ENCODE measurements at regions not wholly inside any gene's neighbourhood (a gene's known extent, or its start where the extent isn't known, plus 50 kb on each side); places are given as distances from the start of the nearest gene placed in this dataset.
A peak's percentile ranks its signal among the peaks of the same experiment; 100 is the strongest.

GRCh38 chr5:168055141-168055683 lies 236.2 kb upstream of the WWC1 start:
- Histone ChIP-seq H3K4me3 (ENCODE audit: low read length in 2 of 2) (no peak overlapping the region), H3K27me3 (ENCODE audit: control insufficient read depth in 2 of 2, insufficient read depth in 2 of 2, low read length in 2 of 2) (no peaks in the 10 kb centered on the region), H3K9ac (ENCODE audit: low read depth in 1 of 2, low read length in 2 of 2) (no peak overlapping the region), H3K4me1 (ENCODE audit: control insufficient read depth in 2 of 2, insufficient read depth in 2 of 2, low read length in 2 of 2) (no peaks in the 10 kb centered on the region), H3K27ac (ENCODE audit: low read depth in 2 of 2, low read length in 2 of 2) (no peak overlapping the region), H3K9me3 (ENCODE audit: control insufficient read depth in 2 of 2, low read length in 2 of 2) (no peaks in the 10 kb centered on the region), H3K36me3 (ENCODE audit: control insufficient read depth in 2 of 2, insufficient read depth in 2 of 2, low read length in 2 of 2) (no peaks in the 10 kb centered on the region)

GRCh38 chr5:168055961-168056360 lies 235.5 kb upstream of the WWC1 start:
- no peaks in the 10 kb centered on the region for H3K4me1 ChIP-seq (ENCODE audit: control insufficient read depth in 2 of 2, insufficient read depth in 2 of 2, low read length in 2 of 2)
- H3K27me3 ChIP-seq (ENCODE audit: control insufficient read depth in 2 of 2, insufficient read depth in 2 of 2, low read length in 2 of 2), result no peaks in the 10 kb centered on the region
- H3K9me3 ChIP-seq (ENCODE audit: control insufficient read depth in 2 of 2, low read length in 2 of 2), result no peaks in the 10 kb centered on the region
- H3K27ac ChIP-seq (ENCODE audit: low read depth in 2 of 2, low read length in 2 of 2), result no peak overlapping the region
- H3K4me3 ChIP-seq (ENCODE audit: low read length in 2 of 2), result no peak overlapping the region
- H3K36me3 ChIP-seq (ENCODE audit: control insufficient read depth in 2 of 2, insufficient read depth in 2 of 2, low read length in 2 of 2), result no peaks in the 10 kb centered on the region
- H3K9ac ChIP-seq (ENCODE audit: low read depth in 1 of 2, low read length in 2 of 2), result no peak overlapping the region

GRCh38 chr5:168056499-168057182 lies 234.8 kb upstream of the WWC1 start:
- no peaks in the 10 kb centered on the region for H3K36me3 ChIP-seq (ENCODE audit: control insufficient read depth in 2 of 2, insufficient read depth in 2 of 2, low read length in 2 of 2)
- H3K4me3 ChIP-seq (ENCODE audit: low read length in 2 of 2), result no peak overlapping the region
- no peak overlapping the region for H3K27ac ChIP-seq (ENCODE audit: low read depth in 2 of 2, low read length in 2 of 2)
- H3K27me3 ChIP-seq (ENCODE audit: control insufficient read depth in 2 of 2, insufficient read depth in 2 of 2, low read length in 2 of 2), result no peaks in the 10 kb centered on the region
- no peaks in the 10 kb centered on the region for H3K4me1 ChIP-seq (ENCODE audit: control insufficient read depth in 2 of 2, insufficient read depth in 2 of 2, low read length in 2 of 2)
- no peak overlapping the region for H3K9ac ChIP-seq (ENCODE audit: low read depth in 1 of 2, low read length in 2 of 2)
- no peaks in the 10 kb centered on the region for H3K9me3 ChIP-seq (ENCODE audit: control insufficient read depth in 2 of 2, low read length in 2 of 2)

GRCh38 chr5:168057905-168058304 lies 233.5 kb upstream of the WWC1 start:
- no peak overlapping the region for H3K9ac ChIP-seq (ENCODE audit: low read depth in 1 of 2, low read length in 2 of 2)
- H3K4me1 ChIP-seq (ENCODE audit: control insufficient read depth in 2 of 2, insufficient read depth in 2 of 2, low read length in 2 of 2), result no peaks in the 10 kb centered on the region
- no peaks in the 10 kb centered on the region for H3K27me3 ChIP-seq (ENCODE audit: control insufficient read depth in 2 of 2, insufficient read depth in 2 of 2, low read length in 2 of 2)
- H3K9me3 ChIP-seq (ENCODE audit: control insufficient read depth in 2 of 2, low read length in 2 of 2), result no peaks in the 10 kb centered on the region
- no peak overlapping the region for H3K27ac ChIP-seq (ENCODE audit: low read depth in 2 of 2, low read length in 2 of 2)
- no peaks in the 10 kb centered on the region for H3K36me3 ChIP-seq (ENCODE audit: control insufficient read depth in 2 of 2, insufficient read depth in 2 of 2, low read length in 2 of 2)
- no peak overlapping the region for H3K4me3 ChIP-seq (ENCODE audit: low read length in 2 of 2)

GRCh38 chr5:168059131-168059530 lies 232.3 kb upstream of the WWC1 start:
- Histone ChIP-seq H3K9ac (ENCODE audit: low read depth in 1 of 2, low read length in 2 of 2) (no peak overlapping the region), H3K27me3 (ENCODE audit: control insufficient read depth in 2 of 2, insufficient read depth in 2 of 2, low read length in 2 of 2) (no peaks in the 10 kb centered on the region), H3K36me3 (ENCODE audit: control insufficient read depth in 2 of 2, insufficient read depth in 2 of 2, low read length in 2 of 2) (no peaks in the 10 kb centered on the region), H3K27ac (ENCODE audit: low read depth in 2 of 2, low read length in 2 of 2) (no peak overlapping the region), H3K9me3 (ENCODE audit: control insufficient read depth in 2 of 2, low read length in 2 of 2) (no peaks in the 10 kb centered on the region), H3K4me1 (ENCODE audit: control insufficient read depth in 2 of 2, insufficient read depth in 2 of 2, low read length in 2 of 2) (no peaks in the 10 kb centered on the region), H3K4me3 (ENCODE audit: low read length in 2 of 2) (no peak overlapping the region)

GRCh38 chr5:168062239-168062638 lies 229.2 kb upstream of the WWC1 start:
- no peaks in the 10 kb centered on the region for H3K36me3 ChIP-seq (ENCODE audit: control insufficient read depth in 2 of 2, insufficient read depth in 2 of 2, low read length in 2 of 2)
- H3K27ac ChIP-seq (ENCODE audit: low read depth in 2 of 2, low read length in 2 of 2), result no peak overlapping the region
- H3K9me3 ChIP-seq (ENCODE audit: control insufficient read depth in 2 of 2, low read length in 2 of 2), result no peaks in the 10 kb centered on the region
- no peak overlapping the region for H3K4me3 ChIP-seq (ENCODE audit: low read length in 2 of 2)
- H3K4me1 ChIP-seq (ENCODE audit: control insufficient read depth in 2 of 2, insufficient read depth in 2 of 2, low read length in 2 of 2), result no peaks in the 10 kb centered on the region
- no peak overlapping the region for H3K9ac ChIP-seq (ENCODE audit: low read depth in 1 of 2, low read length in 2 of 2)
- no peaks in the 10 kb centered on the region for H3K27me3 ChIP-seq (ENCODE audit: control insufficient read depth in 2 of 2, insufficient read depth in 2 of 2, low read length in 2 of 2)

- Histone ChIP-seq H3K27ac (ENCODE audit: low read depth in 2 of 2, low read length in 2 of 2) (no peak overlapping the region), H3K9me3 (ENCODE audit: control insufficient read depth in 2 of 2, low read length in 2 of 2) (no peaks in the 10 kb centered on the region), H3K27me3 (ENCODE audit: control insufficient read depth in 2 of 2, insufficient read depth in 2 of 2, low read length in 2 of 2) (no peaks in the 10 kb centered on the region), H3K4me1 (ENCODE audit: control insufficient read depth in 2 of 2, insufficient read depth in 2 of 2, low read length in 2 of 2) (no peaks in the 10 kb centered on the region), H3K9ac (ENCODE audit: low read depth in 1 of 2, low read length in 2 of 2) (no peak overlapping the region), H3K4me3 (ENCODE audit: low read length in 2 of 2) (no peak overlapping the region), H3K36me3 (ENCODE audit: control insufficient read depth in 2 of 2, insufficient read depth in 2 of 2, low read length in 2 of 2) (no peaks in the 10 kb centered on the region)
Measured at GRCh38 chr5:168064457-168064856, 227.0 kb upstream of the WWC1 start.

- Histone ChIP-seq H3K27me3 (ENCODE audit: control insufficient read depth in 2 of 2, insufficient read depth in 2 of 2, low read length in 2 of 2) (no peaks in the 10 kb centered on the region), H3K27ac (ENCODE audit: low read depth in 2 of 2, low read length in 2 of 2) (no peak overlapping the region), H3K36me3 (ENCODE audit: control insufficient read depth in 2 of 2, insufficient read depth in 2 of 2, low read length in 2 of 2) (no peaks in the 10 kb centered on the region), H3K4me3 (ENCODE audit: low read length in 2 of 2) (peak overlapping the region in 1 of 2 donors; percentile 16), H3K9ac (ENCODE audit: low read depth in 1 of 2, low read length in 2 of 2) (no peak overlapping the region), H3K4me1 (ENCODE audit: control insufficient read depth in 2 of 2, insufficient read depth in 2 of 2, low read length in 2 of 2) (no peaks in the 10 kb centered on the region), H3K9me3 (ENCODE audit: control insufficient read depth in 2 of 2, low read length in 2 of 2) (no peaks in the 10 kb centered on the region)
Measured at GRCh38 chr5:168064933-168065622, 226.4 kb upstream of the WWC1 start.

GRCh38 chr5:168066536-168067208 lies 224.8 kb upstream of the WWC1 start:
- H3K36me3 ChIP-seq (ENCODE audit: control insufficient read depth in 2 of 2, insufficient read depth in 2 of 2, low read length in 2 of 2), result no peaks in the 10 kb centered on the region
- no peaks in the 10 kb centered on the region for H3K27me3 ChIP-seq (ENCODE audit: control insufficient read depth in 2 of 2, insufficient read depth in 2 of 2, low read length in 2 of 2)
- no peak overlapping the region for H3K9ac ChIP-seq (ENCODE audit: low read depth in 1 of 2, low read length in 2 of 2)
- no peaks in the 10 kb centered on the region for H3K9me3 ChIP-seq (ENCODE audit: control insufficient read depth in 2 of 2, low read length in 2 of 2)
- H3K4me1 ChIP-seq (ENCODE audit: control insufficient read depth in 2 of 2, insufficient read depth in 2 of 2, low read length in 2 of 2), result no peaks in the 10 kb centered on the region
- H3K27ac ChIP-seq (ENCODE audit: low read depth in 2 of 2, low read length in 2 of 2), result no peak overlapping the region
- no peak overlapping the region for H3K4me3 ChIP-seq (ENCODE audit: low read length in 2 of 2)

GRCh38 chr5:168070761-168071160 lies 220.7 kb upstream of the WWC1 start:
- Histone ChIP-seq H3K36me3 (ENCODE audit: control insufficient read depth in 2 of 2, insufficient read depth in 2 of 2, low read length in 2 of 2) (no peaks in the 10 kb centered on the region), H3K4me1 (ENCODE audit: control insufficient read depth in 2 of 2, insufficient read depth in 2 of 2, low read length in 2 of 2) (no peaks in the 10 kb centered on the region), H3K9ac (ENCODE audit: low read depth in 1 of 2, low read length in 2 of 2) (no peak overlapping the region), H3K27me3 (ENCODE audit: control insufficient read depth in 2 of 2, insufficient read depth in 2 of 2, low read length in 2 of 2) (no peaks in the 10 kb centered on the region), H3K27ac (ENCODE audit: low read depth in 2 of 2, low read length in 2 of 2) (no peak overlapping the region), H3K9me3 (ENCODE audit: control insufficient read depth in 2 of 2, low read length in 2 of 2) (no peaks in the 10 kb centered on the region), H3K4me3 (ENCODE audit: low read length in 2 of 2) (no peak overlapping the region)

Measured in mucosa of rectum (tissue), 2 donors.